T-helper 1 cell treated with Interleukin-12 subunit alpha and Interleukin-12 subunit beta and Interleukin-4 antibody, amounts not matched to agents 30 μg/mL and 1 μg/mL, for 36 hours (primary cell): ENCODE measurements at regions not wholly inside any gene's neighbourhood (a gene's known extent, or its start where the extent isn't known, plus 50 kb on each side); places are given as distances from the start of the nearest gene placed in this dataset.

Source experiments
- H3K27ac Mint-ChIP-seq: one replicate; pipeline ENCODE4 v1.8.0; 2021; ENCODE audit warnings: mild to moderate bottlenecking, mixed read lengths
- H3K27me3 Mint-ChIP-seq: one replicate; pipeline ENCODE4 v1.8.0; 2021; ENCODE audit warnings: low read depth, mixed read lengths
- H3K36me3 Mint-ChIP-seq: one replicate; pipeline ENCODE4 v1.8.0; 2021; ENCODE audit warnings: low read depth, mixed read lengths
- H3K4me1 Mint-ChIP-seq: one replicate; pipeline ENCODE4 v1.8.0; 2021; ENCODE audit warnings: low read depth, mixed read lengths
- H3K4me3 Mint-ChIP-seq: one replicate; pipeline ENCODE4 v1.8.0; 2021; ENCODE audit warnings: mild to moderate bottlenecking, moderate library complexity, mixed read lengths
- H3K9me3 Mint-ChIP-seq: one replicate; pipeline ENCODE4 v1.8.0; 2021; ENCODE audit warnings: mixed read lengths

GRCh38 chr6:66949191-66949661 is 1242.2 kb upstream of the EYS start:
- Mint-ChIP-seq H3K4me1 (no peaks in the 10 kb centered on the region), H3K4me3 (no peak overlapping the region), H3K36me3 (no peaks in the 10 kb centered on the region), H3K9me3 (peaks cover 10% of the 10 kb centered on the region), H3K27me3 (no peaks in the 10 kb centered on the region), H3K27ac (no peak overlapping the region)

- Mint-ChIP-seq H3K9me3 (peaks cover 13% of the 10 kb centered on the region), H3K27ac (no peak overlapping the region), H3K27me3 (no peaks in the 10 kb centered on the region), H3K36me3 (no peaks in the 10 kb centered on the region), H3K4me3 (no peak overlapping the region), H3K4me1 (no peaks in the 10 kb centered on the region)
Observed at GRCh38 chr6:66948106-66948505, 1241.1 kb upstream of the EYS start.

GRCh38 chr6:66940003-66940402 is 1233.0 kb upstream of the EYS start:
- H3K4me3 Mint-ChIP-seq = no peak overlapping the region
- no peaks in the 10 kb centered on the region for H3K36me3 Mint-ChIP-seq
- H3K9me3 Mint-ChIP-seq = peaks cover 19% of the 10 kb centered on the region
- H3K4me1 Mint-ChIP-seq = no peaks in the 10 kb centered on the region
- H3K27ac Mint-ChIP-seq = no peak overlapping the region
- H3K27me3 Mint-ChIP-seq = no peaks in the 10 kb centered on the region

GRCh38 chr6:66937180-66937579 is 1230.2 kb upstream of the EYS start:
- no peak overlapping the region for H3K4me3 Mint-ChIP-seq
- peaks cover 7% of the 10 kb centered on the region for H3K9me3 Mint-ChIP-seq
- no peak overlapping the region for H3K27ac Mint-ChIP-seq
- no peaks in the 10 kb centered on the region for H3K27me3 Mint-ChIP-seq
- no peaks in the 10 kb centered on the region for H3K36me3 Mint-ChIP-seq
- no peaks in the 10 kb centered on the region for H3K4me1 Mint-ChIP-seq

GRCh38 chr6:66935612-66936011 is 1228.6 kb upstream of the EYS start:
- H3K4me3 Mint-ChIP-seq = no peak overlapping the region
- H3K36me3 Mint-ChIP-seq = no peaks in the 10 kb centered on the region
- no peak overlapping the region for H3K27ac Mint-ChIP-seq
- peaks cover 7% of the 10 kb centered on the region for H3K9me3 Mint-ChIP-seq
- no peaks in the 10 kb centered on the region for H3K27me3 Mint-ChIP-seq
- H3K4me1 Mint-ChIP-seq = no peaks in the 10 kb centered on the region

GRCh38 chr6:66931787-66932186 is 1224.8 kb upstream of the EYS start:
- Mint-ChIP-seq H3K36me3 (no peaks in the 10 kb centered on the region), H3K27me3 (no peaks in the 10 kb centered on the region), H3K27ac (no peak overlapping the region), H3K4me1 (no peaks in the 10 kb centered on the region), H3K9me3 (peaks cover 21% of the 10 kb centered on the region), H3K4me3 (no peak overlapping the region)

GRCh38 chr6:66930559-66931290 is 1223.7 kb upstream of the EYS start:
- Mint-ChIP-seq H3K27me3 (no peaks in the 10 kb centered on the region), H3K9me3 (peaks cover 20% of the 10 kb centered on the region), H3K36me3 (no peaks in the 10 kb centered on the region), H3K4me3 (no peak overlapping the region), H3K27ac (no peak overlapping the region), H3K4me1 (no peaks in the 10 kb centered on the region)

GRCh38 chr6:66926060-66926459 is 1219.0 kb upstream of the EYS start:
- Mint-ChIP-seq H3K27ac (no peak overlapping the region), H3K36me3 (no peaks in the 10 kb centered on the region), H3K9me3 (peaks cover 54% of the 10 kb centered on the region), H3K4me3 (no peak overlapping the region), H3K27me3 (no peaks in the 10 kb centered on the region), H3K4me1 (no peaks in the 10 kb centered on the region)

GRCh38 chr6:66913657-66914056 is 1206.6 kb upstream of the EYS start:
- Mint-ChIP-seq H3K36me3 (no peaks in the 10 kb centered on the region), H3K4me3 (no peak overlapping the region), H3K4me1 (no peaks in the 10 kb centered on the region), H3K27ac (no peak overlapping the region), H3K9me3 (no peaks in the 10 kb centered on the region), H3K27me3 (no peaks in the 10 kb centered on the region)

GRCh38 chr6:66902457-66902856 is 1195.4 kb upstream of the EYS start:
- no peaks in the 10 kb centered on the region for H3K27me3 Mint-ChIP-seq
- peaks cover 7% of the 10 kb centered on the region for H3K9me3 Mint-ChIP-seq
- no peaks in the 10 kb centered on the region for H3K36me3 Mint-ChIP-seq
- no peak overlapping the region for H3K27ac Mint-ChIP-seq
- no peak overlapping the region for H3K4me3 Mint-ChIP-seq
- H3K4me1 Mint-ChIP-seq = no peaks in the 10 kb centered on the region

GRCh38 chr6:66900133-66901083 is 1193.4 kb upstream of the EYS start:
- Mint-ChIP-seq H3K9me3 (peaks cover 12% of the 10 kb centered on the region), H3K27me3 (no peaks in the 10 kb centered on the region), H3K36me3 (no peaks in the 10 kb centered on the region), H3K4me3 (no peak overlapping the region), H3K27ac (no peak overlapping the region), H3K4me1 (no peaks in the 10 kb centered on the region)

- Mint-ChIP-seq H3K36me3 (no peaks in the 10 kb centered on the region), H3K27ac (no peak overlapping the region), H3K4me3 (no peak overlapping the region), H3K4me1 (no peaks in the 10 kb centered on the region), H3K27me3 (no peaks in the 10 kb centered on the region), H3K9me3 (peaks cover 15% of the 10 kb centered on the region)
Observed at GRCh38 chr6:66897576-66897975, 1190.5 kb upstream of the EYS start.

GRCh38 chr6:66896415-66896814 is 1189.4 kb upstream of the EYS start:
- H3K9me3 Mint-ChIP-seq = peaks cover 18% of the 10 kb centered on the region
- H3K27ac Mint-ChIP-seq = no peak overlapping the region
- H3K36me3 Mint-ChIP-seq = no peaks in the 10 kb centered on the region
- no peaks in the 10 kb centered on the region for H3K27me3 Mint-ChIP-seq
- H3K4me1 Mint-ChIP-seq = no peaks in the 10 kb centered on the region
- no peak overlapping the region for H3K4me3 Mint-ChIP-seq

- no peaks in the 10 kb centered on the region for H3K27me3 Mint-ChIP-seq
- H3K36me3 Mint-ChIP-seq = no peaks in the 10 kb centered on the region
- peaks cover 31% of the 10 kb centered on the region for H3K9me3 Mint-ChIP-seq
- H3K4me3 Mint-ChIP-seq = no peak overlapping the region
- no peaks in the 10 kb centered on the region for H3K4me1 Mint-ChIP-seq
- H3K27ac Mint-ChIP-seq = no peak overlapping the region
Observed at GRCh38 chr6:66883453-66883852, 1176.4 kb upstream of the EYS start.

- no peaks in the 10 kb centered on the region for H3K27me3 Mint-ChIP-seq
- H3K9me3 Mint-ChIP-seq = peaks cover 19% of the 10 kb centered on the region
- H3K27ac Mint-ChIP-seq = no peak overlapping the region
- H3K4me3 Mint-ChIP-seq = no peak overlapping the region
- H3K36me3 Mint-ChIP-seq = no peaks in the 10 kb centered on the region
- no peaks in the 10 kb centered on the region for H3K4me1 Mint-ChIP-seq
Observed at GRCh38 chr6:66866801-66867200, 1159.8 kb upstream of the EYS start.
